NCI-H1436 (cell line): ENCODE measurements at regions not wholly inside any gene's neighbourhood (a gene's known extent, or its start where the extent isn't known, plus 50 kb on each side); places are given as distances from the start of the nearest gene placed in this dataset.
"Not testable (repeated sequence)": the region's sequence is repeated elsewhere in the genome, so short reads cannot be mapped to it uniquely, and the experiment has no call there.

Experiments used
- DNase-seq: peaks from one replicate; lab custom pipeline; 2025; lab: John Stamatoyannopoulos, UW

DNA sequence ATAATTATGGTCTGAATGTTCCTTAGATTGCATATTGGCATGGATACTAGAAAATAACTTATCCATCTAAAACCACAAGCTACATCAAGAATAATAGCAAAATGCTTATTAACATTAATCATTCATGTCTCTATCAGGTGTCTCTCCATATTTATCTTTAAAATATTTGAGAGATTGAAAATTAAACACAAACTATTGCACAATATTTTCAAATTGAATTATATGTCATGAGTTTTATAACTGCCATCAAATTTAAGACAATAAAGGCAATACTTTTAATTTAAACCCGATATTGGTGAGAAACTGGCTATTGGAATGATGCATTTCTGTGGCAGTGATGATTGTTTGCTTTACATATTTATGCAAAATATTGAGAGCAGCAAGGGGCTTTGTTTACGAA is 1506.8 kb upstream of the B3GALT2 start:
- DNase-seq: no peak

GRCh38 chr1:194684636-194685035 is 1498.2 kb upstream of the B3GALT2 start:
- no peak for DNase-seq

- no peak for DNase-seq
Observed at GRCh38 chr1:194658090-194658439, 1471.7 kb upstream of the B3GALT2 start.

GRCh38 chr1:194654956-194655355 is 1468.5 kb upstream of the B3GALT2 start:
- DNase-seq: no peak

GRCh38 chr1:194653385-194653784 is 1467.0 kb upstream of the B3GALT2 start:
- DNase-seq: no peak

DNA sequence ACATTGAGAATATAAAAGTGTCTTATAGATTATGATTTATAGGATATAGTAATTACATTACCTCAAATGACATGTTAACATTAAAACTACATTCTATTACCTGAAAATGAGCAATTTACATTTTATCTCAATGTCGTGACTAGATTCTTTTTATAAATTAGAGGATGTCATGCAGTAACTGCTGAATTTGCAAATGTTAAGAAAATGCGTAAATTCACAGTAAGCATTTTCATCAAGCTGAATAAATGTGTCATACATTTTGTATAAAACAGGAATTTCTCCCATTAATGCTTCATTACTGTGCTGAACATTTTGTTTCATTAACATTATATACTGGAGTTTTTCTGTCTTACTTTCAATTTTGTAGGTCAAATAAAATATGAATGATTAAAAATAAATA is 1460.7 kb upstream of the B3GALT2 start:
- no peak for DNase-seq

DNA sequence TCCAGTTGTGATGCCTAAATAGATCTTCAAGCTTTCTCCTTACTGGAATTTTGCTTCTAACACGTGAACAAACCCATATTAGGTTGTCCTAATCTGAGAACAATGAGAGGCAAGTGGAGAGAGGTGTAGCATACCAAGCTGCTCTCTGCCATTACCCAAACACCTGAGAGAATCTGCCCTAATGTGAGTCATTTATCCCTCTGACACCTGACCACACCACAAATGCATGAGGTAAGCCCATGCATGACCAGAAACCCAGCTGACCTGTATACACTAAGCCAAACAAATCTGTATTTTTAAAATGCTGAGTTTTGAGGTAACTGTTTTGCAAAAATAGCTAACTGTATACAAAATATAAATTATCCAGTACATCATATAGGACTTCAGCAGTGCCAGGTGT is 1458.1 kb upstream of the B3GALT2 start:
- DNase-seq: no peak

GRCh38 chr1:194640322-194640721 is 1453.9 kb upstream of the B3GALT2 start:
- DNase-seq: no peak

- no peak for DNase-seq
Observed at GRCh38 chr1:194629011-194629410, 1442.6 kb upstream of the B3GALT2 start.

DNA sequence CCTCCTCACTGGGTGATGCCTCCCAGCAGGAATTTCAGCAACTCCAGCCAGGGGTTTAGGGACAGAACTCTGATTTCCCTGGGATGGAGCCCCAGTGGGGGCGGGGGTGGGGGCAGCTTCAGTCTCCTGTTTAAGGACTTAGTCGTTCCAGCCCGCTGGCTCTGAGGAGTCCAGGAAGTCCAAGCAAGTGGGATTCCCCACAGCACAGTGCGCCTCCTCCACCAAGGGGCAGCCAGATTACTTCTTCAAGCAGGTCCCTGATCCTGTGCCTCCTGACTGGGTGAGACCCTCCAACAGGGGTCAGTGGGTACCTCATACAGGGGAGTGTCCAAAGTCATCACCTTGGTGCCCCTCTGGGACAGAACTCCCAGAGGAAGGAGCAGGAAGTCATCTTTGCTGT is 1438.4 kb upstream of the B3GALT2 start:
- no peak for DNase-seq

DNA sequence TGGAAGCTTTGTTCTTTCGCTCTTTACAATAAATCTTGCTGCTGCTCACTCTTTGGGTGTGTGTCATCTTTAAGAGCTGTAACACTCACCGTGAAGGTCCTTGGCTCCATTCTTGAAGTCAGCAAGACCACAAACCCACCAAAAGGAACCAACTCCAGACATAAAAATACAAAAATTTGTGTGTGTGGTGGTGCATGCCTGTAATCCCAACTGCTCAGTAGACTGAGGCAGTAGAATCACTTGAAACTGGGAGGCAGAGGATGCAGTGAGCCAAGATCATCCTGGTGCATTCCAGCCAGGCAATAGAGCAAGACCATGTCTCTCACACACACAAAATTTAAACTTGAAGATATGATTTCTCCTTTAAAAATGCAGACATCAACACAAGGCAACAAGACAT is 1431.7 kb upstream of the B3GALT2 start:
- no peak for DNase-seq

- DNase-seq: not testable (repeated sequence)
Observed at GRCh38 chr1:194617272-194617671, 1430.9 kb upstream of the B3GALT2 start.

- no peak for DNase-seq
Observed at GRCh38 chr1:194616835-194617234, 1430.4 kb upstream of the B3GALT2 start.

- DNase-seq: no peak
Observed at GRCh38 chr1:194602184-194602583, 1415.8 kb upstream of the B3GALT2 start.

GRCh38 chr1:194600716-194601115 is 1414.3 kb upstream of the B3GALT2 start:
- DNase-seq: no peak

DNA sequence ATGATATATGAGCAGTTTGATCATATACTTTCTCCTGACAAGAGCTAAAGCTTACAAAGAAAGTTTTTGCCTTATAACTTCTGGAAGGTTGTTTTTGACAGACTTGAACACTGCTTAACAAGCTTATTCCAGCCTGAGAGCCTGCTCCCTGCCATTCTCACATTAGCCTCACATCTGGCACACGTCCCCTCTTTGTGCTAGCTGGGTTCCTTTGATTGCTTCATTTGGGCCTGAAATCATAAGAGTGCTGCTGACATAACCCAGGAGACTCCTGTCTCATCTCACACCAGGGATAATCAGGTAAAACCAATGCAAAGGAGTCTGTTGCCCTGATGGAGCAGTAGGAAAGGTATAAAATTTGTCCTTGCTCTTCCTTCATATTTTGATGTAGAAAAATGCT is 1411.7 kb upstream of the B3GALT2 start:
- DNase-seq: no peak

DNA sequence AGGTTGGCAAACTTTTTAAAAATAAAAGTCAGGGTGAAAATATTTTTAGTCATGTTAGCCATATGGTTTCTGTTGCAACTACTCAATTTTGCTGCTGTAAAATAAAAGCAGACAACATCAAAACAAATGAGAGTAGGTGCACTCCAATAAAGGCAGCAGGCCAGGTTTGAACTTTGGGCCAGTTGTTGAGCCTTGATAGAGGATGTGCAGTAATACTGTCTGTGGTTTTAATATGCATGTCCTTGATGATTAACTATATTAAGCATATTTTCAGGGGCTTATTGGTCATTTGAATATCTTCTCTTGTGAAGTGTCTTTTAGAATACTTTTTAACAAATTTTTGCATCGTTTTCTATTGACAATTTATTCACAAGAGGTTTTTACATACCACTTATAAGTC is 1399.9 kb upstream of the B3GALT2 start:
- no peak for DNase-seq

DNA sequence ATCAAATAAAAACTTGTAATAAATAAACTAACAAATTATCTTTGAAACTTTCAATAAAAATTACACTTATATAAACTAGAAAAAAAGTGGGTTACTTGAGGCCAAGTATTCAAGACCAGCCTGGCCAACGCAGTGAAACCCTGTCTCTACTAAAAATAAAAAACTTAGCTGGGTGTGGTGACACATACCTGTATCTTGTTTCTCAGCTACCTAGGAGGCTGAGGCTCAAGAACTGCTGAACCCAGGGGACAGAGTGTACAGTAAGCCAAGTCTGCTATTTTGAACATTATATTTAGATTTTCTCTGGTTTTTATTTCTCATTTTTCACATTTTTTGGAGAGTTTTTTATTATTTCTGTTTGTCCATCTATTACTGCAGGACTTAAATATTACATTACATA is 1397.6 kb upstream of the B3GALT2 start:
- no peak for DNase-seq

DNA sequence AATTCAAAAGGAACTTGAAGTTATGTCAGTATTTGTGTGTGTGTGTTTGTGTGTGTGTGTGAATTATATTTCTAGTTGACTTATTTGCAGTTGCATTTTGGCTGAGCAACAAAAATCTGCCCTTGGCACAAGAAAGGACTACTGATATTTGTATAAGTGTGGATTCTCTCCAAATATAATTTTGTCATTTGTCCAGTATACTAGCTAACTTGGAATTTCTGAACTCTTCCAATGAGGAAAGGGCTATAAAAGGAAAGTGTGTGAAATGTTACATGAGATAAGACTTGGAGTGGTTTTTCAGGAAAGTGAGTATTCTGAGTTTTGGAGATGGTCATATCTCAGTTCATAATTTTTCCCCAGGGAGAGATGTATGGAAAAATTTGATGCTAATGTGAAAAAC is 1384.1 kb upstream of the B3GALT2 start:
- DNase-seq: no peak

DNA sequence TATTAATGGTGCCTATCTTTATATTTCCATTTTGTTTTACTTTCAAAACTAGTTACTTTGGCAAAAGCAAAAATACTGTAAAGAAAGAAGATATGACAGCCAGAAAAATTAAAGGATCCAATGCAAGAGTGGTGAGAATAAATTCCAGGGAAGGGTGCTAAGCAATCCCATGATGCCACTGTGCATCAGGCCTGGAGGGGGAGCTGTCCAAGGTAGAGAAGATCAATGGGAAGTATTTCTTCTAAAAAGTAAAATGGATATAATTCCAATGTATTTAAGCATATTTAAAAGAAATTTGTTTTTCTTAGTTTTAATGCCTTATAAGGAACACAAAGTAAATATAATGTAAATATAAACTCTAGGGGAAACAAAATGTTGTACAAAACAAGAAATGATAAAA is 1382.2 kb upstream of the B3GALT2 start:
- no peak for DNase-seq

GRCh38 chr1:194548071-194548470 is 1361.7 kb upstream of the B3GALT2 start:
- DNase-seq: no peak

DNA sequence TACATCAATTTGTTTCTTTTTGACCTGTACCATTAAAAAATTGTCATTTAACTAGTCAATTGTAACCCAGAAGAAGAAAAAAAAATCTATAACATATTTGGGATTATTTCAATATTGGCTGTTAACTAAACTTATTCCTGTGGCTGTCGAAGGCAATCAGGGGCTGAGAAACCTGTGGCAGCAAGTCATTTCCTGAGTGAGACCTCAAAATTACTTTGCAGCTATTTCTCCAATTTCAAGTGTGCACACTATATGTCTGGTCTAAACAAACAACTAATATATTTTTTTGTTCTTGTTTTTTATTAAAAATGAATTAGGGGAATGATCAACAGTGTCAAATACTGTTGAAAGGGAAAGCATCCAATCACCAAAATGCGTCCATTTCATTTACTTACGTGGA is 1357.6 kb upstream of the B3GALT2 start:
- no peak for DNase-seq

GRCh38 chr1:194538453-194538852 is 1352.0 kb upstream of the B3GALT2 start:
- no peak for DNase-seq

DNA sequence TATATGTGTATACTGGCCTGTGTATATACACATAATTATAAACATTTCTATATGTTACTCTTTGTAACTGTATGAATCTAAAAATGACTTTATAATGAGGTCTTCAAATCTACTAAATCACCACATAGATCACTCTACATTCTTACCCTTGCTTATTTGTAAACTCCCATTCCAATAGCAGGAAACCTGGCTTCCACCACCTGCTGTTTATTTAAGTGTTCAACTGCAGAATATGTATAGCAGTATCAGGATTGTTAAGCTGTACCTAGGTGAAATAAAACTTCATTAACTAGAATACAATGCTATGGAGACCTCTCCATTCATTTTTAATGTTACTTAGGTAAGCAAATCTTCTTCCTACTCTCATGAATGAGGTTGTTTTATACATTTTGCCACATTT is 1351.1 kb upstream of the B3GALT2 start:
- DNase-seq: no peak

- DNase-seq: no peak
Observed at GRCh38 chr1:194535369-194535768, 1349.0 kb upstream of the B3GALT2 start.
